ENCODE measurements at regions not wholly inside any gene's neighbourhood (a gene's known extent, or its start where the extent isn't known, plus 50 kb on each side); places are given as distances from the start of the nearest gene placed in this dataset.

DNA sequence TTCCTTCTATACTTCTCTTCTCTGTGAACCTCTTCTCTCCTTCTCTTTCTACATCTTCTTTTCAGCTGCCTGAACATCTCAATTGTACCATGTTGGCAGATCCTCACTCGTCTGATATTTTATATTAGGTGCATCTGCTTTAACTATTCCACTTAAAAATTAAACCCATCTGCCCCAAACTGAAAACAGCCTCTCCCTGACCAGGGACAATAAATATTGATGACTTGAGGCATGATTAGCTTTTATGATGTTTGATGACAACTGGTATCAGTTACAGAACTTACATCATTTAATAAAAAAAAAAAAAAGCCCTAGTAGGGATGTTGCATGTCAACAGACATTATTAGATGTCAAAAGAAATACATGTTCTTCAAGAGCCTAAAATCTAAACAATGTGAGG lies 79.8 kb upstream of the HABP2 start:
- no peak for TF ChIP-seq SIN3A (IDR thresholded peaks at IDR 0.05; ENCODE audit: borderline replicate concordance, insufficient read depth, low read length)
- no peak for TF ChIP-seq TAF1 (IDR thresholded peaks at IDR 0.05; ENCODE audit: borderline replicate concordance, insufficient read depth, low read length)
- no peak for TF ChIP-seq FOXP2 (optimal IDR thresholded peaks at IDR 0.05; ENCODE audit: borderline replicate concordance, extremely low read depth, extremely low read length, insufficient read depth)
- TF ChIP-seq, protein P1, sequence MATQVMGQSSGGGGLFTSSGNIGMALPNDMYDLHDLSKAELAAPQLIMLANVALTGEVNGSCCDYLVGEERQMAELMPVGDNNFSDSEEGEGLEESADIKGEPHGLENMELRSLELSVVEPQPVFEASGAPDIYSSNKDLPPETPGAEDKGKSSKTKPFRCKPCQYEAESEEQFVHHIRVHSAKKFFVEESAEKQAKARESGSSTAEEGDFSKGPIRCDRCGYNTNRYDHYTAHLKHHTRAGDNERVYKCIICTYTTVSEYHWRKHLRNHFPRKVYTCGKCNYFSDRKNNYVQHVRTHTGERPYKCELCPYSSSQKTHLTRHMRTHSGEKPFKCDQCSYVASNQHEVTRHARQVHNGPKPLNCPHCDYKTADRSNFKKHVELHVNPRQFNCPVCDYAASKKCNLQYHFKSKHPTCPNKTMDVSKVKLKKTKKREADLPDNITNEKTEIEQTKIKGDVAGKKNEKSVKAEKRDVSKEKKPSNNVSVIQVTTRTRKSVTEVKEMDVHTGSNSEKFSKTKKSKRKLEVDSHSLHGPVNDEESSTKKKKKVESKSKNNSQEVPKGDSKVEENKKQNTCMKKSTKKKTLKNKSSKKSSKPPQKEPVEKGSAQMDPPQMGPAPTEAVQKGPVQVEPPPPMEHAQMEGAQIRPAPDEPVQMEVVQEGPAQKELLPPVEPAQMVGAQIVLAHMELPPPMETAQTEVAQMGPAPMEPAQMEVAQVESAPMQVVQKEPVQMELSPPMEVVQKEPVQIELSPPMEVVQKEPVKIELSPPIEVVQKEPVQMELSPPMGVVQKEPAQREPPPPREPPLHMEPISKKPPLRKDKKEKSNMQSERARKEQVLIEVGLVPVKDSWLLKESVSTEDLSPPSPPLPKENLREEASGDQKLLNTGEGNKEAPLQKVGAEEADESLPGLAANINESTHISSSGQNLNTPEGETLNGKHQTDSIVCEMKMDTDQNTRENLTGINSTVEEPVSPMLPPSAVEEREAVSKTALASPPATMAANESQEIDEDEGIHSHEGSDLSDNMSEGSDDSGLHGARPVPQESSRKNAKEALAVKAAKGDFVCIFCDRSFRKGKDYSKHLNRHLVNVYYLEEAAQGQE (IDR thresholded peaks at IDR 0.05; ENCODE audit: insufficient read depth in 1 of 2, low read depth in 2 of 2, low read length in 2 of 2): no peak
- no peak for TF ChIP-seq POLR2AphosphoS5 (IDR thresholded peaks at IDR 0.05; ENCODE audit: low read depth, low read length)

DNA sequence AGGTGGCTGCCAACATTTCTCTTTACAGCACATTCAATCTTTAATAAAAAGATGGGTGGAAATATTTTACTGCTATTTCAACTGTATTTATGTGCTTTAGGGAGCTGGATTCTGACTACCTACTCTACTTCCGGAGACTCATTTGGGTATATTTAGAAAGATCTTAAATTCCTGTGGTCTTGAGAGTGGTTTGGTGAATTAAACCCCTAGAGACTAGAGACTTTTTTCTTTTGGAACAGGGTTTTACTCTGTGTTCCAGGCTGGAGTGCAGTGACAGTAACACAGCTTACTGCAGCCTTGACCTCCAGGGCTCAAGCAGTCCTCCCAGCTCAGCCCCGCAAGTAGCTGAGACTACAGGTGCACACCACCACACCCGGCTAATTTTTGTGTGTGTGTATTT lies 79.0 kb upstream of the HABP2 start:
- TF ChIP-seq POLR2AphosphoS5 (IDR thresholded peaks at IDR 0.05; ENCODE audit: low read depth, low read length) (no peak), FOXP2 (optimal IDR thresholded peaks at IDR 0.05; ENCODE audit: borderline replicate concordance, extremely low read depth, extremely low read length, insufficient read depth) (no peak), SIN3A (IDR thresholded peaks at IDR 0.05; ENCODE audit: borderline replicate concordance, insufficient read depth, low read length) (no peak), TAF1 (IDR thresholded peaks at IDR 0.05; ENCODE audit: borderline replicate concordance, insufficient read depth, low read length) (no peak)
- TF ChIP-seq, protein P1 (IDR thresholded peaks at IDR 0.05; ENCODE audit: insufficient read depth in 1 of 2, low read depth in 2 of 2, low read length in 2 of 2): no peak

DNA sequence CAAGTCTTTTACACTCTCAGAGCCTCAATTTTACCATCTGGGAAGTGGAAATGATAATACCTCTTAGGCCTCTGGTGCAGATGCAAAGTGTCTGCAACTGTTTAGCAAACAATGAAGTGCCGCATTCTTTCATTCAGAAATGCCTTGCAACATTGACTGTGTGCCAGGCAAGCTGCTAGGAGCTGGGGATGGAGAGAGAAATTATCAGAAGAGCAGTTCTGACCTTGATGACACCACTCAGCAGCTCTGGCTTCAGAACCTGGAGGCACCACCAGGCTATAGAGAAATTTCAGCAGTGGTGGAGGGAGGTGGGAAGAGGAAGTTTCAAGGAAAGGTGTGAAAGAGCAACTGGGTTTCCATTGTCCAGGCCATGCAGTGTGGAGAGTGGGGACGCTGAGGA lies 78.1 kb upstream of the HABP2 start:
- TF ChIP-seq TAF1 (IDR thresholded peaks at IDR 0.05; ENCODE audit: borderline replicate concordance, insufficient read depth, low read length) (no peak), FOXP2 (optimal IDR thresholded peaks at IDR 0.05; ENCODE audit: borderline replicate concordance, extremely low read depth, extremely low read length, insufficient read depth) (no peak), SIN3A (IDR thresholded peaks at IDR 0.05; ENCODE audit: borderline replicate concordance, insufficient read depth, low read length) (no peak), POLR2AphosphoS5 (IDR thresholded peaks at IDR 0.05; ENCODE audit: low read depth, low read length) (no peak)
- TF ChIP-seq, protein P1 (IDR thresholded peaks at IDR 0.05; ENCODE audit: insufficient read depth in 1 of 2, low read depth in 2 of 2, low read length in 2 of 2): no peak

DNA sequence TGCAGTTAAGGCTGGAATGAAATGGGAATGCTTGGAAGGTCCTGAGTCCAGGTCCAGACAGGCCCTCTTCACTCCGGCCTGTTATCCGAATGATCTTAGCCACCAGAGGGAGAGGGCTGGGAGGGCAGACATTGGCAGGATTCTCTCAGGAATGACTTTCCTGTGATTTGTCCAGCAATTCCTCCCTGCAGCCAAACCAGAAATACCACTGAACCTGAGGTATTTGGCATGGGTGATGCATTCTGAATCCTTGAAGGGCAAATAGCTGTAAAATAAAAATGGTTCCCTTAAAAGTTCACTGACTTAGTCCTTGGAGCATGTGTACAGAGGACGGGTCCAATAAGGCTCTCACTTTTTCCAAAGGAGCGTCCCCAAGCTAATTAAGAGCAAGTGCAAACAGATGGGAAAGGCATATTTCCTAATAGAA lies 77.5 kb upstream of the HABP2 start:
- TF ChIP-seq, protein P1 (IDR thresholded peaks at IDR 0.05; ENCODE audit: insufficient read depth in 1 of 2, low read depth in 2 of 2, low read length in 2 of 2): no peak
- TF ChIP-seq FOXP2 (optimal IDR thresholded peaks at IDR 0.05; ENCODE audit: borderline replicate concordance, extremely low read depth, extremely low read length, insufficient read depth) (no peak), SIN3A (IDR thresholded peaks at IDR 0.05; ENCODE audit: borderline replicate concordance, insufficient read depth, low read length) (no peak), POLR2AphosphoS5 (IDR thresholded peaks at IDR 0.05; ENCODE audit: low read depth, low read length) (no peak), TAF1 (IDR thresholded peaks at IDR 0.05; ENCODE audit: borderline replicate concordance, insufficient read depth, low read length) (no peak)

DNA sequence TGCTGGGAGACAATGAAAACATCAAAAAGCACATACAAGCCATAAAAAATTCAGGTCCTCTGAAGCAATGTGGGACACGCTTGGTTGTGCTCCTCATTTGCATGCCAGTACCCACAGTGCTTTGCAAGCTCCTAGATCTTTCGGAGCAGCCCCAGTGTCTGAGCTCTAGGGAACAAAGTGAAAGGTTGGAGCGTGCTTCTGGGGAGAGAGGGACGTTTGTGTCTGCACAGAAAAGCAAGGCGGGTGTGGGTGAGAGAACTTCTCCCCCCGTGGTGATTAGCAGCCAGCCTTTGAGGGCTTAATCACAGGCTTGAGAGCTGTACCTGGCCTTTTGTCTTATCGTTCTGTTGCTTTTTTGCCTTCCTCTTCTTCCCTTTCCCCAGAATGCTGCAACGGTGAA lies 76.7 kb upstream of the HABP2 start:
- TF ChIP-seq POLR2AphosphoS5 (IDR thresholded peaks at IDR 0.05; ENCODE audit: low read depth, low read length) (no peak), SIN3A (IDR thresholded peaks at IDR 0.05; ENCODE audit: borderline replicate concordance, insufficient read depth, low read length) (no peak), FOXP2 (optimal IDR thresholded peaks at IDR 0.05; ENCODE audit: borderline replicate concordance, extremely low read depth, extremely low read length, insufficient read depth) (no peak), TAF1 (IDR thresholded peaks at IDR 0.05; ENCODE audit: borderline replicate concordance, insufficient read depth, low read length) (no peak)
- TF ChIP-seq, protein P1 (IDR thresholded peaks at IDR 0.05; ENCODE audit: insufficient read depth in 1 of 2, low read depth in 2 of 2, low read length in 2 of 2): no peak

Data from PFSK-1 (cell line).